CD4-positive, alpha-beta T cell treated with Interferon alpha-2 for 1 hour (primary cell): ENCODE measurements at regions not wholly inside any gene's neighbourhood (a gene's known extent, or its start where the extent isn't known, plus 50 kb on each side); places are given as distances from the start of the nearest gene placed in this dataset.

Source experiments
- DNase-seq, 2 donors: peaks; one replicate each; pipeline ENCODE4 v3.0.0-alpha.2; 2020 to 2022

GRCh38 chr2:59528525-59528924 lies 1024.9 kb downstream of the BCL11A start:
- no peak for DNase-seq

- no peak for DNase-seq
Measured at GRCh38 chr2:59502981-59503380, 1050.5 kb downstream of the BCL11A start.

DNA sequence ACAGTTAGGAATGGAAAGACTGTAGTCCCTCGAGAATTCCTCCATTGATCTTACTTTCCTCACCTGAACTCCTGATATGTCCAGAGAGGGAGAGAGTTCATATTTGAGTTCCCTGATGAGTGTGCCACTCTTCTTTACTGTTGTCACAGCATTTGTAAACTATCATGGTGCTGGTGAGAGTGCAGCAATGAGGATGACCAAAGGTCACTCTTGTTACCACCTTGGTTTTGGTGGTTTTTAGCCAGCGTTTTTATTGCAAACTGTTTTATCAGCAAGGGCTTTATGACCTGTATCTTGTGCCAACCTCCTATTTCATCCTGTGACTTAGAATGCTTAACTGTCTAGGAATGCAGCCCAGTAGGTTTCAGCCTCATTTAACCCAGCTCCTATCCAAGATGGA lies 1062.5 kb downstream of the BCL11A start:
- no peak for DNase-seq

GRCh38 chr2:59490192-59490591 lies 1063.3 kb downstream of the BCL11A start:
- DNase-seq, result no peak

GRCh38 chr2:59484673-59485072 lies 1068.8 kb downstream of the BCL11A start:
- no peak for DNase-seq

DNA sequence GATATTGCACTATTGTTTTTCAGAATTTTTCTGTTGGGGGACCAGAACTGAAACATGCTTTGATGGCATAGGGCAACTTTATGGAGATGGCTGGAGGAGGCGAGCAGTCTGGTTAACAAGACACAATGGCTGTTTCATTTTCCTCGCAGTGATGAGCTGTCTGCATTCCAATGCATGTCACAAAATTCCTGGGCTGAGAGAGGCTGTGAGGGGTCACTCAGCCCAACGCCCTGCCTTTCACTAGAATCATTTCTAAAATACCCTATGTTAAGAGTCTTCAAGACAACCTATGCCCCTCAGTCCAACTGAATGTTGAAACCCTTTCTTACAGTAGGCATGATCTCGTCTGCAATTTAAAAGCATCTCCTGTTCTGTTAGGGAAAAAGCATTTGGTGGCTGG lies 1090.0 kb downstream of the BCL11A start:
- no peak for DNase-seq

DNA sequence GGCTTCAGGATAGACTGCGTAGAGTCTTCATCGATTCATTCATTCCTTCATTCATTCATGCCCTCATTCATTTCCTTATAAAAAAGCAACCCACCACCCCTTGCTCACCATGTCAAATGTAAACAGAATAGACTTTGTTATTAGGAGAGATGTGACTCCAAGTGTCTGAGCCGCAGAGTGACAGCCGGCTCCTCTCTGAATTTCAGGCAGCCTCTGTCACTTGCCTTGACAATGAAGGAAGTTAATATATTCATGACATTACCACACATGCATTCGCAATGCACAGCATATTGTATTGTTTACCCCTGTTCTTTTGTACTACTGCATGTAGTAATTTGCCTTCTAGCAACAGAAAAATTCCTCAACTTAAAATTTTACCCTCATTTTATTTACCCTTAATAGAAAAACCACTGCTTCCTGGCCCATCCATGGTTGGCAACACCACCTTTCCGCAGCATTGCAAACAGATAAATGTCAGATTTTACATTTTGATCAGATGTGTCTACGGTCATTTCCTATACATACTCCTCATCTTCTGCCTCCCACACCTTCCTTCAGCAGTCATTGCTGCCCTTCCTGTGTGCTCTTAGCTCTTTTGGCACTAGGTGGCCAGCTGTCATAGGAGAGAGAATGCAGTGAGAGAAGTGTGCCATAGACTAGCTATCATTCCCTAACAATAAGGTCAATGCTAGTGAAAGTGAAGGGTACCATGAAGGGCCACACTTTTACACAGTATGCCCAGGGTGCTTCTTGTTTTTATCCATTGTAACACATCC lies 1090.8 kb downstream of the BCL11A start:
- DNase-seq, result no peak

GRCh38 chr2:59461127-59461526 lies 1092.3 kb downstream of the BCL11A start:
- no peak for DNase-seq

DNA sequence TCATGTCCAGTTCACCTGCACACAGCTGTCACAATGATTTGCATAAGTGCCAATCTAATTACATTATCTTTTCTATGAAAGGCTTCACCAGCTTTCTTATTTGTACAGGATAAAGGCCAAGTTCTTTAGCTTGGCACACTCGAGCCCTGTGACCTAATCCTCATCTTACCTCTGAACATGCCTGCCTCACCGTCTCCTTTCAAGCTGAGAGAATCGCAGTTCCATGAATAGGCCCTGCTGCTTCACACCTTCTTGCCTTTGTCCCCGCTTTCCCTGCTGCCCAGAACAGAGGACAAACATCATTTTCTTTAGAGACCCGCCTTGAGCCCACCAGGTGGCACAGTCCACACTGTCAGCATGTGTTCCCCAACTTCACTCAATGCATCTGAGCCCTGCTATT lies 1094.7 kb downstream of the BCL11A start:
- DNase-seq, result no peak

DNA sequence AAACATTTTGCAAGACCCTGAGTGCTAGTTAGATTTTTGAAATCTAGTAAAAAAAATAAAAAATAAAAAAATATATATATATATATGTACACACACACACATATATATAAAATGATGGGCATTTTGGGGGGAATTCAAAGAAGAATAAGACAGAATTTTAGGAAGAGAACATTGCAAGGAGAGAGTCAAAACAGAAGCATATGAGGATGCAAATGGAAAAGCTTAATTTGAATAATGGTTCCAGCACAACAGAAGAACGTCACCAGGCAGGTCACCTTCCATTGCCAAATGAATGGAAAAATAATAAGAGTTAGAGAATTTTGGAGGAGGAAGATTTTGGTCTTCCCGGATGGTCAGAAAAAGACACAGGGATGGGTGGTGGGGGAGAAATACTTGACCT lies 1097.2 kb downstream of the BCL11A start:
- no peak for DNase-seq

DNA sequence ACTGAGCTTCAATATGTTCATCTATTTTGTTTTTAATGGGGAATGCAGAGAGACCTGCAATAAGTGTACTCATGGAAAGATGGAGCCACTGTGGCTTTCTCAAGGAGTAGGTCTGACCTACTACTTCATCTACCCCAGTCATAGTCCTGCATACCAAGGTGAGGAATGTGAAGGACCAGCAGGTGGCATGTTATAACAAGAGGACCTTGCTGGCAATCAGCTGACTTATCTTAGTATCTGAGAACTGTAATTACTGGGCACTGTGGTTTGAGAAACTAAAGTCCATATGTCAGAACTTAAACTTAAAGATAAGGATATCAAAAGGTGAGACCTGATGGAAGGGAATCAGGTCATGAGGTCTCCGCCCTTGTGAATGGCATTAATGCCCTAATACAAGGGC lies 1104.2 kb downstream of the BCL11A start:
- DNase-seq, result peak in 1 of 2 donors; percentile 2

DNA sequence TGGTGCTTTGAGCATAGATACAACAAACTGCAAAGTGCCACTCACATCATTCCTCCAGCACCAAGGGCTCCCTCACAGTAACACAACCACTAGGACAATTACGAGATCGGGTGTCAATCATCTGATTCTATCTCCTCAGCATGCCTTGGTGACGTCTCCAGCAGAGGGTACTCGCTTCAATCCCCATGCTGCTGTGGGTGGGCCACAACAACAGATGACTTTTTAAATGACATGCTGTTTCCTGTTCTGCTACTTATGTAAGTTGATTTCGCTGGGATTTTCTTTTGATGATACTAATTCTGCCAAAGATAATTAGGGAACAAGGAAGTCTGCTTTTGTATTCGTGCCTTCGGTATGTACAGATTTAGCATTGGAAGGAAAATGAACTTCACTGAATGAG lies 1113.0 kb downstream of the BCL11A start:
- DNase-seq, result no peak

DNA sequence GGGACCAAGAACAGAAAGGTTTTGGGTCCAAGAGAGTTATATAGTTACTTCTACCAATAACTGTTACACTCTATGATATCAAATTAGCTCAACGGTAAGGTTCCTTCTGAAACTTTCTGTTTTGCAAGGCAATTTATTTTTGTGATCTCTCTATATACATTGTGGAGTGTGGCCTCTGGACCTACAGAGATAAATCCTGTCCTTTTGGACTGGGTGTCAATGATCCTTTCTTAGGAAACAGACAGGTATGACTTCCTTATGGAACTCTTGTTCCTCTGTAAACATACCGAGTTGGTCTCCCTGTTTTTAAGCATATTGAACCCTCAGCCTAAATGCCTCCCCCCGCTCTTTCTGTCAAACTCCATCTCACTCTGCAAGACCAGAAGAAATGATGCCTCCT lies 1117.8 kb downstream of the BCL11A start:
- DNase-seq, result no peak

- DNase-seq, result no peak
Measured at GRCh38 chr2:59428940-59429339, 1124.5 kb downstream of the BCL11A start.

DNA sequence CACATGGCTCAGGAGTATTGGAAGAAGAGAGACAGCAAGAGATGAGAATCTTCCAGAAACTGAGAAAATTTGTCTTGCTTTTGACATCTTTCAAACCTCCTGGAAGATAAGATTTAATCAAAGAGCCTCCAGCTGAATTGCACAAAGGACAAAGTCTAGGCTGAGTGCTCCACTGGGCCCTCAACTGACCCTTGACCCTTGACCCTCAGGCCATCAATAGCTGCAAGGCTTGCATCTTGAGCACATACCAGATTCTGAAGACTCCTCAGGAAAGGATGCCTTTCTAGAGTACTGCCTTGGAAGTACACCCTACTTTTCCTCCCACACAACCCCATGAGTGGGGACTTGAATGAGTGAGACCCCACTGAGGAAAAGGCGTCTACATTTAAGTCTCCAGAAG lies 1125.5 kb downstream of the BCL11A start:
- no peak for DNase-seq

DNA sequence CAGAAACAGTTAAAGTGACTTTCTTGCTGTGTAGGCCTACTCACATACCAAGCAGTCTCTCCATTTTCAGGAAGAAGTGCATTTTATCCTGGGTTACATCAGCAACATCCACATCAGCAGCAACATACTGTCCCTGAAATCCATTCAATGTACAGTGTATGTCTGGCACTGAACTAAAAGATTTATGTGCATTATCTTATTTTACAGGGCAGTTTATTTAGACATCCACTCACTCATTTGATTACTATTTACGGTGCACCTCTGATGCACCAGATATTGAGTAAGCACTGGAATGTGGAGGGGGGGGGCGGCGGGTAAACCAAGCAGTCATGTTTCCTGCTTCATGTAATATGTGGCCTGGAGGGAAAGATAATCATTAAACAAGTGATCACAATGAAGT lies 1128.2 kb downstream of the BCL11A start:
- DNase-seq, result no peak

- peak in 1 of 2 donors; percentile 2 for DNase-seq
Measured at GRCh38 chr2:59413751-59414570, 1139.5 kb downstream of the BCL11A start.

DNA sequence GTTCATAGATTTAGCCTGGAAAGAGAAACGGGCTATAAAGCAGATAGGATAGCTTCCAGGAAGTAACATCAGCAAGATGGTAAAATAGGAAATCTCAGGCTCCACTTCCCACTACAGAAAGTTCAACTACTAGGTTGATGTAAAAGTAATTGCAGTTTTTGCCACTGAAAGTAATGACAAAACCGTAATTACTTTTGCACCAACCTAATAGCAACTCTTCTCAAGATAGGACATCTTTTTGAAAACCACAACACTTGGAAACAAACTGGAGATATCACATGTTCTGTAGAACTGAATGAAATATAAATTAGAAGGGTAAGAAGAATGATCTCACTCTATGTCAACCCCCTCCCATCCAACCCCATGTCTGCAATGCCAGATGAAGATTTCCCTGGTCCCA lies 1154.3 kb downstream of the BCL11A start:
- DNase-seq, result no peak

GRCh38 chr2:59398081-59398480 lies 1155.4 kb downstream of the BCL11A start:
- no peak for DNase-seq

DNA sequence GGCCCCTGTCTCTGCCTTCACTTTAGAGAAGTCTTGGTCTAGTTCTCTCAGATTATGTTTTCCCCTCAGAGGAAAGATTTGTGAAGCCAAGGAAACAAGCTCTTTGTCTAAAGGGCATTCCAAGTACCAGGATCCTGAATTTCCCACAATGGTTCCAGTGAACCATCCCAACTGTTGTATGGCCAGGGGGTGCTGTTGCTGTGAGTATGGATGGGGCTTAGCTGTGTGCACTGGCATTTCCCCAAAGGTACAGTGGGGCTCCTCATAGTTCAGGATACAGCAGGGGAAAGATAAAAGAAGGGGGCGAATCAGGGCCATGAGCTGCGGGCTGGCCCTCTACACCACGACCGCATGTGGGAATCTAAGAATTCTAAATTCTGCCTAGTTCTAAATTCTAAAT lies 1154.0 kb upstream of the FANCL start:
- no peak for DNase-seq

DNA sequence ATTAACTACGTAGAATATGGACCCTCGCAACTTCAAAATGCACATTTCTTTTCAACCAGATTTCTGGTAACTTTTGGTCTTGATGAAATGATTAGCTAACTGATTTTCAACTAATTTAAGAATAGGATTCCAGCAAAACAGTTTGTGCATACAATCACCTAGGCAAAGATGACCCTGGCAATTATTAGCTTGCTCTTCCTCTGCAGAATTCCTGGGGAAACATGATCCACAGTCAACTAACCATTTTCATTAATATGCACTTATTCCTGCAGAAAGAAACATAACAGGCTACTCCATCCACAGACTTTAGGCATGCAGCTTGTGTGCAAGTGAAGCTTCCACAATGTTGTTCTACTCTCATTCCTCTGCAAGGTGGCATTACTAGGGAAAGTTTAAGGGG lies 1150.8 kb upstream of the FANCL start:
- DNase-seq, result no peak

- DNase-seq, result no peak
Measured at GRCh38 chr2:59390581-59390980, 1149.5 kb upstream of the FANCL start.

DNA sequence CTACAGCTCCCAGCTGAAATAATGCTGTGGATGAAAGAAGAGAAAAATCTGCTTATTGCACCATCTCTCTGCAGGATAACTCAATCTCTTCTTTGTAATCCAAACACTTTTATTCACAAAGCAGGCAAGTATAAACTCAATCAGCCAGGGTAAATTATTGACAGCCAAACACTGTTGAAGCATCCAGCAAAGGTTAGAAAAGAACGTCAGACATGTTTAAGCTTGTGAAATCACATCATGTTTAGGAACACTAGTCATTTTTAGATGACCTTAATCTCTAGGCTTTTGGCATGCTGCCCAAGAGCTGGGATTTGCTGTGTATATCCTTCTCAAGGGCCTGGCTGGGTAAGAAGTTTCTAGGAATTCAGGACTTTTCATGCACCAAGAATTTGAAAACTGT lies 1148.1 kb upstream of the FANCL start:
- DNase-seq, result no peak

GRCh38 chr2:59385971-59386370 lies 1144.8 kb upstream of the FANCL start:
- DNase-seq, result no peak
